H1 (cell line): ENCODE measurements at regions not wholly inside any gene's neighbourhood (a gene's known extent, or its start where the extent isn't known, plus 50 kb on each side); places are given as distances from the start of the nearest gene placed in this dataset.
"Not testable (repeated sequence)": the region's sequence is repeated elsewhere in the genome, so short reads cannot be mapped to it uniquely, and the experiment has no call there.

Source experiments
- CTCF ChIA-PET: fragments of 300-600 bp; sonication (Branson Sonifier 250); formaldehyde crosslinking; loops from one replicate; lab custom pipeline; 2021; ENCODE audit not compliant: partially characterized antibody; lab: Charles Lee
- POLR2A ChIA-PET: fragments of 300-600 bp; sonication (Branson Sonifier 250); formaldehyde crosslinking; loops from one replicate; lab custom pipeline; 2021; ENCODE audit warnings: inconsistent platforms; ENCODE audit not compliant: partially characterized antibody; lab: Charles Lee
- DNase-seq, 2 experiments: peaks; one replicate each; pipeline versions ENCODE4 v3.0.0 to v3.0.0-alpha.2; 2010 to 2022; ENCODE audit warnings: low spot score in 2 of 2, low read depth in 1 of 2, mixed read lengths in 1 of 2
- FAIRE-seq: peaks from 2 replicates; lab custom pipeline; 2011; peaks lifted over from hg19 to GRCh38; lab: Jason Lieb, UNC
- H2AFZ ChIP-seq: 2 replicates; pipeline ENCODE4 v1.8.1; 2012; ENCODE audit warnings: low read length, inconsistent platforms
- H2AK5ac ChIP-seq: 2 replicates; pipeline ENCODE4 v1.6.1; 2013; ENCODE audit warnings: low read depth, low read length
- H2BK120ac ChIP-seq: replicated peaks from 2 replicates; pipeline ENCODE3; 2013; ENCODE audit warnings: low read depth, low read length, inconsistent platforms
- H2BK12ac ChIP-seq: 2 replicates; pipeline ENCODE4 v1.6.1; 2013; ENCODE audit warnings: low read depth, low read length
- H2BK15ac ChIP-seq: 2 replicates; pipeline ENCODE4 v1.6.1; 2013; ENCODE audit warnings: low read length
- H2BK20ac ChIP-seq: 2 replicates; pipeline ENCODE4 v1.6.1; 2013; ENCODE audit warnings: low read length
- H2BK5ac ChIP-seq: 2 replicates; pipeline ENCODE4 v1.6.1; 2013; ENCODE audit warnings: low read depth, low read length
- H3K14ac ChIP-seq: 2 replicates; pipeline ENCODE4 v1.6.1; 2013; ENCODE audit warnings: inconsistent platforms; ENCODE audit not compliant: insufficient read length
- H3K18ac ChIP-seq: 2 replicates; pipeline ENCODE4 v1.6.1; 2013; ENCODE audit warnings: low read length; ENCODE audit errors: extremely low read depth
- H3K23ac ChIP-seq: 2 replicates; pipeline ENCODE4 v1.6.1; 2013; ENCODE audit warnings: inconsistent platforms; ENCODE audit not compliant: insufficient read length
- H3K23me2 ChIP-seq: 2 replicates; pipeline ENCODE4 v1.6.1; 2013; ENCODE audit warnings: low read depth, low read length
- H3K27ac ChIP-seq: 2 replicates; pipeline ENCODE4 v1.6.1; 2011; ENCODE audit warnings: low read depth, low read length, inconsistent platforms
- H3K27me3 ChIP-seq, 4 experiments: replicated peaks in 1 of 4; 1 replicate in 1 of 4; 2 replicates in 3 of 4; pipeline versions ENCODE4 v1.6.1 to v1.8.1; 2011 to 2013; ENCODE audit warnings: low read length in 3 of 4, mild to moderate bottlenecking in 3 of 4, inconsistent platforms in 2 of 4, mixed read lengths in 2 of 4, moderate library complexity in 1 of 4; ENCODE audit not compliant: control insufficient read depth in 3 of 4, insufficient read depth in 3 of 4; ENCODE audit errors: extremely low read depth in 1 of 4
- H3K36me3 ChIP-seq, 4 experiments: 2 replicates each; pipeline versions ENCODE4 v1.6.1 to v1.8.1; 2011 to 2013; ENCODE audit warnings: mild to moderate bottlenecking in 4 of 4, low read length in 3 of 4, moderate library complexity in 2 of 4, control low read depth in 1 of 4, inconsistent platforms in 1 of 4; ENCODE audit not compliant: insufficient read depth in 4 of 4, control insufficient read depth in 2 of 4
- H3K4ac ChIP-seq: replicated peaks from 2 replicates; pipeline ENCODE3; 2013; ENCODE audit warnings: low read length, low read depth, mixed read lengths, inconsistent platforms; ENCODE audit not compliant: insufficient read length
- H3K4me1 ChIP-seq, 4 experiments: replicated peaks in 1 of 4; 1 replicate in 1 of 4; 2 replicates in 3 of 4; pipeline versions ENCODE4 v1.6.1 to v1.8.1; 2011 to 2013; ENCODE audit warnings: low read length in 3 of 4, inconsistent platforms in 2 of 4, mixed read lengths in 1 of 4; ENCODE audit not compliant: insufficient read depth in 4 of 4, control insufficient read depth in 3 of 4
- H3K4me2 ChIP-seq, 2 experiments: 2 replicates each; pipeline versions ENCODE4 v1.6.1 to v1.8.1; 2011 to 2013; ENCODE audit warnings: low read depth in 2 of 2, low read length in 2 of 2, control low read depth in 1 of 2, inconsistent platforms in 1 of 2, mild to moderate bottlenecking in 1 of 2; ENCODE audit not compliant: insufficient read depth in 1 of 2
- H3K4me3 ChIP-seq, 4 experiments: fragments of 200-600, 300-600 bp in 1 of 4; sonication (generic), shearing (Covaris generic), sonication (Bioruptor Twin) in 1 of 4; 2 replicates each; pipeline versions ENCODE4 v1.5.1 to v1.8.1; 2011 to 2016; ENCODE audit warnings: low read length in 4 of 4, low read depth in 3 of 4, control low read depth in 2 of 4, inconsistent platforms in 2 of 4, mild to moderate bottlenecking in 2 of 4, mixed read lengths in 1 of 4, moderate library complexity in 1 of 4; ENCODE audit not compliant: insufficient read depth in 2 of 4; ENCODE audit errors: extremely low read depth in 1 of 4
- H3K56ac ChIP-seq: replicated peaks from 2 replicates; pipeline ENCODE3; 2013; ENCODE audit warnings: low read depth, mild to moderate bottlenecking, mixed read lengths, low read length, inconsistent platforms; ENCODE audit not compliant: insufficient read length
- H3K79me1 ChIP-seq: 2 replicates; pipeline ENCODE4 v1.6.1; 2013; ENCODE audit warnings: low read depth, low read length, control low read depth
- H3K79me2 ChIP-seq, 2 experiments: 2 replicates each; pipeline versions ENCODE4 v1.6.1 to v1.8.1; 2012 to 2013; ENCODE audit warnings: low read length in 2 of 2, mild to moderate bottlenecking in 2 of 2, inconsistent platforms in 1 of 2; ENCODE audit not compliant: insufficient read depth in 2 of 2, control insufficient read depth in 1 of 2
- H3K9ac ChIP-seq, 4 experiments: replicated peaks in 1 of 4; 1 replicate in 1 of 4; 2 replicates in 3 of 4; pipeline versions ENCODE4 v1.6.1 to v1.8.1; 2011 to 2013; ENCODE audit warnings: low read depth in 3 of 4, low read length in 3 of 4, control low read depth in 2 of 4, mild to moderate bottlenecking in 2 of 4, moderate library complexity in 2 of 4, inconsistent platforms in 1 of 4; ENCODE audit errors: extremely low read depth in 1 of 4
- H3K9me3 ChIP-seq, 2 experiments: 2 replicates each; pipeline versions ENCODE4 v1.6.1 to v1.8.1; 2012 to 2013; ENCODE audit warnings: mild to moderate bottlenecking in 2 of 2, moderate library complexity in 2 of 2, control low read depth in 1 of 2, inconsistent platforms in 1 of 2, low read depth in 1 of 2, low read length in 1 of 2, mixed read lengths in 1 of 2; ENCODE audit not compliant: insufficient read depth in 2 of 2
- H4K20me1 ChIP-seq, 2 experiments: replicated peaks in 1 of 2; 2 replicates each; pipeline versions ENCODE3 to v1.8.1; 2011 to 2013; ENCODE audit warnings: inconsistent platforms in 2 of 2, low read length in 2 of 2, mild to moderate bottlenecking in 1 of 2; ENCODE audit not compliant: insufficient read depth in 2 of 2, control insufficient read depth in 1 of 2
- H4K5ac ChIP-seq: 2 replicates; pipeline ENCODE4 v1.6.1; 2013; ENCODE audit warnings: low read length, low read depth, mixed read lengths, inconsistent platforms; ENCODE audit not compliant: insufficient read length
- H4K8ac ChIP-seq: 2 replicates; pipeline ENCODE4 v1.8.0; 2013; ENCODE audit warnings: mild to moderate bottlenecking, moderate library complexity, low read length, inconsistent platforms; ENCODE audit not compliant: insufficient read depth; ENCODE audit errors: extremely low read depth
- H4K91ac ChIP-seq: replicated peaks from 2 replicates; pipeline ENCODE3; 2013; ENCODE audit warnings: low read length, mixed read lengths, inconsistent platforms; ENCODE audit not compliant: insufficient read length

- H3K79me2 ChIP-seq, H3K56ac ChIP-seq, H4K8ac ChIP-seq, H3K23me2 ChIP-seq, H2BK120ac ChIP-seq, DNase-seq, H3K79me1 ChIP-seq, H2BK5ac ChIP-seq, H2BK15ac ChIP-seq, H4K91ac ChIP-seq, H3K4ac ChIP-seq, H3K9me3 ChIP-seq, H4K5ac ChIP-seq, H3K14ac ChIP-seq, H3K9ac ChIP-seq, H3K27ac ChIP-seq, FAIRE-seq, H3K4me1 ChIP-seq, H2AK5ac ChIP-seq, H2BK12ac ChIP-seq, H3K27me3 ChIP-seq, H4K20me1 ChIP-seq, H3K4me2 ChIP-seq, H3K4me3 ChIP-seq, H3K23ac ChIP-seq, H2AFZ ChIP-seq, H3K36me3 ChIP-seq, POLR2A ChIA-PET, H3K18ac ChIP-seq, H2BK20ac ChIP-seq: not testable (repeated sequence)
- CTCF ChIA-PET = interaction anchor here (0.8 to 0.9 kb wide), 2 partner anchors 54 kb away, joined by 3 to 4 read pairs; no protein-coding TSS in a partner anchor
Measured at GRCh38 chr3:8356066-8356465, 145.6 kb upstream of the LMCD1 start.
